OCI-LY3 (cell line): ENCODE measurements at regions not wholly inside any gene's neighbourhood (a gene's known extent, or its start where the extent isn't known, plus 50 kb on each side); places are given as distances from the start of the nearest gene placed in this dataset.

Source experiments
- EZH2phosphoT487 ChIP-seq: fragments of 200-600 bp; shearing (Covaris generic); IDR thresholded peaks from 2 replicates; pipeline ENCODE4 v1.6.1; 2018; ENCODE audit warnings: antibody characterized with exemption, mixed run types, low read depth
- TF ChIP-seq, protein P1 (sequence below): fragments of 200-600, 300-600 bp; sonication (generic); IDR thresholded peaks from 2 replicates; pipeline ENCODE4 v1.5.1; 2014; ENCODE audit warnings: antibody characterized with exemption, low read length, low read depth

GRCh38 chr6:150527100-150527499 is 72.6 kb upstream of the PLEKHG1 start:
- TF ChIP-seq, protein P1, sequence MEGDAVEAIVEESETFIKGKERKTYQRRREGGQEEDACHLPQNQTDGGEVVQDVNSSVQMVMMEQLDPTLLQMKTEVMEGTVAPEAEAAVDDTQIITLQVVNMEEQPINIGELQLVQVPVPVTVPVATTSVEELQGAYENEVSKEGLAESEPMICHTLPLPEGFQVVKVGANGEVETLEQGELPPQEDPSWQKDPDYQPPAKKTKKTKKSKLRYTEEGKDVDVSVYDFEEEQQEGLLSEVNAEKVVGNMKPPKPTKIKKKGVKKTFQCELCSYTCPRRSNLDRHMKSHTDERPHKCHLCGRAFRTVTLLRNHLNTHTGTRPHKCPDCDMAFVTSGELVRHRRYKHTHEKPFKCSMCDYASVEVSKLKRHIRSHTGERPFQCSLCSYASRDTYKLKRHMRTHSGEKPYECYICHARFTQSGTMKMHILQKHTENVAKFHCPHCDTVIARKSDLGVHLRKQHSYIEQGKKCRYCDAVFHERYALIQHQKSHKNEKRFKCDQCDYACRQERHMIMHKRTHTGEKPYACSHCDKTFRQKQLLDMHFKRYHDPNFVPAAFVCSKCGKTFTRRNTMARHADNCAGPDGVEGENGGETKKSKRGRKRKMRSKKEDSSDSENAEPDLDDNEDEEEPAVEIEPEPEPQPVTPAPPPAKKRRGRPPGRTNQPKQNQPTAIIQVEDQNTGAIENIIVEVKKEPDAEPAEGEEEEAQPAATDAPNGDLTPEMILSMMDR, result no peak
- TF ChIP-seq EZH2phosphoT487, result no peak
